NCI-H1092 treated with DMSO at 0.1 percent for 48 hours (cell line): ENCODE measurements at regions not wholly inside any gene's neighbourhood (a gene's known extent, or its start where the extent isn't known, plus 50 kb on each side); places are given as distances from the start of the nearest gene placed in this dataset.
"Not testable (repeated sequence)": the region's sequence is repeated elsewhere in the genome, so short reads cannot be mapped to it uniquely, and the experiment has no call there.

Experiments
- DNase-seq: peaks from one replicate; lab custom pipeline; 2025; lab: John Stamatoyannopoulos, UW

DNA sequence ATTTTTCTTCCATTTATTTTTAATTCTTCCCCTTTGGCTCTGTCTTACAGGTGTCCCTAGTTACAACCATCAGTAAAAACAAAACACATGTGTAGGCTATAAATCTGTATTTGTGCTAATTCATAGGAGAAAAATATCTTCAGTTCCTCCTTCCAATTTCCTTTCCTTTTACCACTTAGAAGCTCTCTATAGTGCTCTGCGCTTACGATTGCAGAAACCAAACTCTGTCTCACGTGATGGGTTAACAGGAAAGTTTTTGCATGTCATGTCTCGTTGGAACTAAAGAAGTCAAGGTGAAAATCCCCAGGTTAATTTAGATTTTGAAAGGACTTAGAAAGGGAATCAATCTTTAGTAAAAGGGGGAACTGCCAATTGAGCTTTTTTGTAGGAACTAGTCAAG is 1390.5 kb upstream of the ZEB2 start:
- no peak for DNase-seq

DNA sequence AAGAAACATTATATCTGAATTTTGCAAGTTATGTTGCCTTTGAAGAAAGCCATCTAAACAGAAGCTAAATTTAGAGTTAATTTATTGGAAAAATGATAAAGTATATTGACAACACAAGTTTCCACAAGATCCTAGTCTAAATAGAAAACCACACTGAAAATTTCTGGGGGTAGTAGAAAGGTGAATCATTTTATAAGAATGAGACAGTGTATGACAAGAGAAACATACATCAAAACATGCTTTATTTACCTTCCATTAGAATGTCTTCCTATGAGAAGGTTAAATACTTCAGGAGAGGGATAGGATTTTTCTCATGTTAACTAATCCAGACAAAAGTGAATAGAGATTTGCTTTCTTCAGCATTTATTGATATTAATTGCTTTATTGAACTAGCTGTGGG is 1389.8 kb upstream of the ZEB2 start:
- DNase-seq: no peak

DNA sequence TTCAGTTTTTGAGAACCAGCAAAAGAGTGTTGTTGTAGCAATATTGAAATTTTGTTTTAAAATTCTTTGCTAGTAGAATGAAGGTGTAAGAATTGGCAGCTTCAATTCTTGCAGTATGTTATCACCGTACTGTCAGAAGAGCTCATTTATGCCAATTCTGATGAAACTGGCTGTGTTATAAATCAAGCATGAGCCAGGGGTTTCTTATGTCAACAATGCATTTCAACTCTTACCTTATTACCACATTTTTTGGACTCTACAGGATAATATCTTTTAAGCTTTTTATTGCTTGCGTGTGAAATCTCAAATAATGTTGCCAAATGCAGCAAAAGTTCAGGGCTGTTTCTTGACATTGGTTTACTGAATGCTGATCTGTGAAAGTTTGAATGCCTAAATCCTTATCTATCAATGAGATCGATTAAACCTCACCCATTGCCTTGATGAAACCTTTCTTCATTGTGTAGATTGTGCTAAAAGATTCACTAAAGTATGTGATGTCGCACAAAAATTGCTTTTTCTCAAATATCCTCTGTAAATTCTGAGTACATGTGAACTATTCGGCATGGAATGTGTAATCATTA is 1389.3 kb upstream of the ZEB2 start:
- no peak for DNase-seq

DNA sequence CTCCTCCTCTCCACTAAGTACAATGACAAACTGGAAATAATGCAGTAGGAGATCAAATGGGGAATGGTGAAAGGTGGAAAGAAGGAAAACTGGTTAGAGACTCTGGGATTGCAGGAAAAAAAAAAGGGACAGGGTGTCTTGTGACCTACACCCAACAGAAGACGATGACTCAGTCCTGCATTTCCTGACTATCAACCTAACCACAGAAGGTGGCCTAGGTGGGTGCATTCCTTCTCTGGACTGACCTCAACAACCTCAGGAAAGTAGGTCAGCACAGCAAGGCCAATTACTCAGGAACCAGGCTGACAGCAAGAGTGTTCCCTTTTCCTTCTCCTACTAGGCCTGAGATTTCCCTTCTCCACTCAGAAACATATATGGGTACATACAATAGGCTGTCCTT is 1386.4 kb upstream of the ZEB2 start:
- no peak for DNase-seq

DNA sequence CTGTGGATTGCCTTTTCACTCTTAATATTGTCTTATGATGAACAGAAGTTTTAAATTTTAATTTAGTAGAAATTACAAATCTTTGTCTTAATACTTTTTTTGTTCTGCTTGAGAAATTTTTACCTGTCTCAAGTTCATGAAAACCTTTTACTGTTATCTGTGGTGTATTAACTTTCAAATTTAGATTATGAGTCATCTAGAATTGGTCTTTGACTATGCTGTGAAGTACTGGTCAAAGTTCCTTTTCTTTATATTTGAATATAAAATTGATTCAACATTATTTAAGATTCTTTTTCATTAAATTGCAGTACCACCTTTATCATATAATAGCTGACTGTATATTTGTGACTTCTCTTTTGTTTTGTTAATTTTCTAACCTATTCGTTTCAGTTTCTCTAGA is 1385.5 kb upstream of the ZEB2 start:
- DNase-seq: no peak

DNA sequence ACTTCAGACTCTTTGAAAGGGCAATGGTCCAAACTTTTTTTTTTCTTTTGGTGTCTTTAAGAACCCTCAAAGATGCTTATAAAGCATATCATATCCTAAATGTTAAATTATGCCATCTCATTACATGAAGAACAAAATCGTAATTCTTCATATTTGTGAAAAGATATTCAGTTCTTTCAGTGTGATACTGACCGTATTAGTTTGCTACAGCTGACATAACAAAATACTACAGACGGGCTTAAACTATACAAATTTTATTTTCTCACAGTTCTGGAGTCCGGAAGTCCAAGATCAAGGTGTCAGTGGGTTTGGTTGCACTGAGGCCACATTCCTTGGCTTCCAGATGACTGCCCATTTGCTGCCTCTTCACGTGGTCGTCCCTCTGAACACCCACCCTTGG is 1377.2 kb upstream of the ZEB2 start:
- no peak for DNase-seq

DNA sequence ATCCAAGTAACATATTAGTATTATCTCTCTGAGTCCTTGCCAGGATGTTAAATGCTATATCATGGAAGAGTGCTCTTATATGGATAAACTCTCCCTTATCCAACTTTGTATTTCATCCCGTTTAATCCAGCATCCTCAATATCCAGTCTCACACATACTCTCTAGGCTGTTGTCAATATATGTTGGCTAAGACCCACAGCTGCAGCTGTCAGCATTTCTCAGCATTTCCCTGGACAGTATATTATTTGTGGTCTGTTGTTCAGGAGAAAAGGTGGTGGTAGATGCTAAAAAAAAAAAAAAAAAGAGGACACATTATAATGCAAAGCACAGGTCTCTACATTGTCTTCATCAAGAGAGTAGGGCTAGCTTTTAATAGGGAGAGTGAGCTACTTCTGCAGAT is 1368.0 kb upstream of the ZEB2 start:
- no peak for DNase-seq

DNA sequence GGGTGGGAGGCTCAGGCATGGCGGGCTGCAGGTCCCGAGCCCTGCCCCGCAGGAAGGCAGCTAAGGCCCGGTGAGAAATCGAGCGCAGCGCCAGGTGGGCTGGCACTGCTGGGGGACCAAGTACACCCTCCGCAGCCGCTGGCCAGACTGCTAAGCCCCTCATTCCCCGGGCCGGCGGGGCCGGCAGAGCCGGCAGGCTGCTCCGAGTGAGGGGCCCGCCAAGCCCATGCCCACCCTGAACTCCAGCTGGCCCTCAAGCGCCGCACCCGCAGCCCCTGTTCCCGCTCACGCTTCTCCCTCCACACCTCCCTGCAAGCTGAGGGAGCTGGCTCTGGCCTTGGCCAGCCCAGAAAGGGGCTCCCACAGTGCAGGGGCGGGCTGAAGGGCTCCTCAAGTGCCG is 1361.1 kb upstream of the ZEB2 start:
- DNase-seq: not testable (repeated sequence)

DNA sequence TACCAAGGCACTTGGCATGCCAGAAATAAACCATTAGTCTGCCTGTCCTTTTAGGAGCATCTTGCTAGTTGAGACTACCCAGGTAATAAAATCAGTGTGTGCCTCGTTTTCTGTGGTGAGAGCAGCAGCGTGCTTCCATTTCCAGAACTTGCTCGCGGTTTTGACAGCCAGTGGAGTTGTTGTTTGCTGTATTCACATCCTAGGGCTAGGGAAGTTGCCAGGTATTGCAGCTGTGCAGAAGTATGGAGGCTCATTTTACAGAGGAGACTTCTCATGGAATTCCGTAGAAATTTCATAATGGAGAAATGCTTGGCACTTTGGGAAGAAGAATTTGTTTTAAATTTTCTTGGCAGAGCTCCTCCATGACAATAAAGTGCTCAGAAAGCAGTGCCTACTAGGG is 1355.1 kb upstream of the ZEB2 start:
- DNase-seq: no peak

DNA sequence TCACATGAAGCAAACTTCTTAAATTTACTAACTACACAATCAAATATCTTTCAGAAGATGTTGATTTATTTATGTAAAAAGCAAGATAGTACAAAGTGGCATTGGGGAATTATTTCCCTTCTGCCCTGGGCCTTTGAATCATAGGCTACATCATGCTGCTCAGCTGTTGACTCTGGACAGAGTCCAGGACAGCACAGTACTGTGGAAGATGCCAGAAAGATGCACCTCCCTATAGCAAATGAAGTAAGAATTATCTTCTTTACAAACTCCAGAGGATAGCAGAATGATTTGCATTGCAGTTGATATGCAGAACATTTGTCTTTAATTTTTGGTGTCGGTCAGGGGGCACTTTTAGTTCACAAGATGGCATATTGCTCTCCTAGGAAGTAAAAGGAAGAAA is 1354.5 kb upstream of the ZEB2 start:
- DNase-seq: no peak

DNA sequence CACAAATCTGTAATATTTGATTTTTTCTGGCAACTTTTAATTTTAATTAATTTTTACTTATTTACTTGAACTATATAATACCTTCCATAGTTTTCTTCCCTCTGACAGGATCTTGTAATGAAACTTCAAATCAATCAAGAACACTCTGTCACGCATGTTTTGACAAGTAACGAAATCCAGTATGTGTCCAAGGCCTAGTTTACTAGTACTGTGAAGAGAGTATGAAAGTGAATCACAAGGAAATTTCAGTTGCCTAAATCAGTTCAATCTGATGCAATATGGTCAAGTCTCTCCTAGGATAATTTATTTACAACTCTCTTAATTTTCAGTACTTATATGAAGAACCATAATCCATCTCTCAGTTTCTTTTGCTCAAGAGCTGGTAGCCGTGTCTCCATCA is 1344.6 kb upstream of the ZEB2 start:
- DNase-seq: no peak

DNA sequence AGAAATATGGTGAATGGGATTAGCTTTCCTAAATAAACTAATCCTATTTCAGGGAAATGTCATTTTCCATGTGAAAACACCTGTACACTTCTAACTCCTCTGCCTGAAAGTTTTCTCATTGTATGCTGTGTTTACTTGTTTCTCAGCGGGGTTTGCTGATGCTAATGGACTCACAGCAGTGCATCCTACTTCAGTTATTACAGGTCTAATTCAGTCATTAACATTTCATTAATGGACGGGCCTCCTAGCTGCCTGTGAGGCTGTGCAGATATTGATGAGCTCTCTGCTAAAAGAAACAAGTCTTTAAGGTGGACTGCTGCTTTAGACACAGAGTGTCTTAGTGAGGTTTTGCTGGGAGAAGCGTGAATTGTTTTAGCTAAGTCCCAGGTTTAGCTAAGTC is 1342.0 kb upstream of the ZEB2 start:
- no peak for DNase-seq

DNA sequence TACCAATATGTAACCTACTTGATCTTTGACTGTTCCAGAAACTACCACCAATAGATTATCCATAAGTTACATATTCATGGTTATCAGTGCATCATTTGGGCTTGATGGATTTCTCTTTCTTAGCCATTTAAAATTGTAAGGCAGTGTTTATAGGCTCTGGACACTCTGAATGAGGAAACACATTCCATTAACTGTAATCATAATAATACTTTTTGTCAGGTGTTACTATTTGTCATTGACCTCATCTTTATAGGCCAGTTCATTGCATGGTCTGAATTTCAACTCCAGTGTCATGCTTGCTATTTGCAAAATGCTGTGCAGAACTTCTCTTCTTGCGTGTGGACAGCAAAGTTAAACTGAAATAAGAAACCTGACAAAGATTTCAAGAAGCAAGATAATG is 1340.2 kb upstream of the ZEB2 start:
- no peak for DNase-seq

DNA sequence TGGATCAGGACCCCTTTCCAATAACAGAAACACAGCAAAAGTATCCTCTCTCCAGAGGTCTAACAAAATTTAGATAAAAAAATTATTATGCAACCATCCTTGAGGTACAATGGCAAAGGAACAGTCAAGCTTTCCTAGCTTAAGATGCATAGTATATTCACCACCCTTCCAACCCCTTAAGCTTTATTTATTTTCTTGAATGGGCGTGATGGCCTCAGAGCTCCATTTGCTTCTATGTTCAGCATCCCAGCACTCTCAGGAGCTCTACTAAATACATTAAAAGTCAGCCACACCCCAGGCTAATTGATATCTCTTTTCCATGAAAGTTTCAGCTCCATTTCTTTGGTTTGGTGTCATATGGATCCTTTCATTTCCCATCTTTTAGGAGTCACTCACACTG is 1335.2 kb upstream of the ZEB2 start:
- DNase-seq: no peak

DNA sequence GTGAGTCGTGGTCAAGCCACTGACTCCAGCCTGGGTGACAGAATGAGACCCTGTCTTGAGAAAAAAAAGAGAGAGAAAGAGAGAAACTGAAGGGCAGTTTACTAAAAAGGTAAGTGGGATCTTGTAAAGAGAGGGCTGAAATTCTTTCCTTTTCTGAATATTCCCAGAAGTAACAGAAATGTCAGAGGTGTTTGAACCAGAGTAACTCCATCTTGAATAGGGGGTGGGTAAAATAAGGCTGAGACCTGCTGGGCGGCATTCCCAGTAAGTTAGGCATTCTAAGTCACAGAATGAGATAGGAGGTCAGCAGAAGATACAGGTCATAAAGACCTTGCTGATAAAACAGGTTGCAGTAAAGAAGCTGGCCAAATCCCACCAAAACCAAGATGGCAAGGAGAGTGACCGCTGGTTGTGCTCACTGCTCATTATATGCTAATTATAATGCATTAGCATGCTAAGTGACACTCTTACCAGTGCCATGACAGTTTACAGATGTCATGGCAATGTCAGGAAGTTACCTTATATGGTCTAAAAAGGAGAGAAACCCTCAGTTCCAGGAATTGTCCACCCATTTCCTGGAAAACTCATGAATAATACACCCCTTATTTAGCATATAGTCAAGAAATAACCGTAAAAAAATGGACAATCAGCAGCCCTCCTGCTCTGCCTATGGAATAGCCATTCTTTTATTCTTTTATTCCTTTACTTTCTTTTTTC is 1334.3 kb upstream of the ZEB2 start:
- no peak for DNase-seq

DNA sequence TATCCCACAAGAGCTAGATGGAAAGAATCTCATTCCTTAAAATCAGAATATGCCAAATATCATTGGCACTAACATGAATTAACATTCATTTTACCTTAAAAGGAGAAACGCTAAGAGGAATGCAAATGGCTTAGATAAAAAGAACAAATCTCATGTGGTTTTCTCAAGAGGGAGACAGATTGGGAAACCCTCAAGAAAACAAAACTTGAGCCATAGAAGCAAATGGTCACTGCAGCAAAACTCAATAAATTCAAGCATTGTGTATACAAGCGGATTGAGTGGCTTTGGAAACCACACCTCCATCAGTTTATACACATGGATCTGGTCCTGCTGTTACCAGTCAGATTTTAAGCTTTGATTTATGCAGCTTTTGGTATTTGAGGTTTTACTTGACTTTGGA is 1331.8 kb upstream of the ZEB2 start:
- DNase-seq: no peak

DNA sequence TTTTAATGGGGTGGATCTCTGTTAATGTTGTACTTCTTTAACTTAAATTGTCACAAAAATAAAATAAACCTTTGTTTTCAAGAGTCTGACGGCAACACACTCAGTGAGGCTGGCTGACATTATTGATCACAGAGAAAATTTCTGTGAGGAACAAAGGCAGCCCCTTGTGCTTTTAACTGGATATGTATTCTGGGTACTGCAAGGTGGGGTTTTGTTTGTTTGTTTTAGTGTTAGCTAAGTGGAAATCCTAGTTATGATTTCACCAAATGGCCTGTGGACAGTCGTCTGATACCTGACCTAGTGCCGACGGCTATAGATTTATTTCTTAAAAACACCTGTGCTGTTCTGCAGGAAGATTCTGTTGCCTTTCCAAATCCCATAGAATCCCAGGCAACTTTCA is 1329.5 kb upstream of the ZEB2 start:
- peak; percentile 48 for DNase-seq

DNA sequence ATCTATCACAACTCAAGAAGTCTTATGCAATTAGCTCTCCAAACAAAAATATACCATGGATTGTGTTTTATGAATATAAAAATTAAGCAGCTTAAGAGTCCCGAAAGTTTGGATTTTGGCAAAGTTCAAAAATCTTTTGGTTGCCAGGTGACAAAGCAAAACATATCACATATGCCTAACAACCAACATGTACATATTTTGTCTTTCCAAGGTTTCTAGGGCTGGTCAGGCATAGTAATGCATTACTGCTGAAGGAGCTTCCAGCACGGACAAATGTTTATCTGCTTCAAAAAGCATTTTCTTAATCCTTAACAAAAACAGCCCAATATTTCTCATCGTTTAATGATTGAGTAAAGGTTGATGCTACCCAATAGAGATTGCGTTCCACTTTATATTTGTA is 1327.1 kb upstream of the ZEB2 start:
- no peak for DNase-seq

DNA sequence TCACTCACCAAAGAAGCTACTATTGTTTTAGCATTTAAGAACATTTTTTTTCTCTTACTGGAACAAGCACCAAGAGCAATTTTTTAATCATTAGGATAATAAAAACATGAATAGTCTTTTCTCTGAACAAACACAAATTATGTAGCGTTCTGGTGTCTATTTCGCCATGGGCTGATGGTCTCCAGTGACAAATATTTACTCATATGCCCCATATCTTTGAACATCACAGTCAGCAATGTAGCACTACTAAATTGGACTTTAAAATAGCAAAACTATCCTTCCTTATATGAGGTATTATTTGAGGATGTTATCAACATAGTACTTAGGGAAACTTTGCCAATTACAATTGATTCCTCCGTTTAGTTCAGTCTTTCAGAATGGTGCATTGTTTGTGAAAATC is 1326.0 kb upstream of the ZEB2 start:
- DNase-seq: peak; percentile 68

DNA sequence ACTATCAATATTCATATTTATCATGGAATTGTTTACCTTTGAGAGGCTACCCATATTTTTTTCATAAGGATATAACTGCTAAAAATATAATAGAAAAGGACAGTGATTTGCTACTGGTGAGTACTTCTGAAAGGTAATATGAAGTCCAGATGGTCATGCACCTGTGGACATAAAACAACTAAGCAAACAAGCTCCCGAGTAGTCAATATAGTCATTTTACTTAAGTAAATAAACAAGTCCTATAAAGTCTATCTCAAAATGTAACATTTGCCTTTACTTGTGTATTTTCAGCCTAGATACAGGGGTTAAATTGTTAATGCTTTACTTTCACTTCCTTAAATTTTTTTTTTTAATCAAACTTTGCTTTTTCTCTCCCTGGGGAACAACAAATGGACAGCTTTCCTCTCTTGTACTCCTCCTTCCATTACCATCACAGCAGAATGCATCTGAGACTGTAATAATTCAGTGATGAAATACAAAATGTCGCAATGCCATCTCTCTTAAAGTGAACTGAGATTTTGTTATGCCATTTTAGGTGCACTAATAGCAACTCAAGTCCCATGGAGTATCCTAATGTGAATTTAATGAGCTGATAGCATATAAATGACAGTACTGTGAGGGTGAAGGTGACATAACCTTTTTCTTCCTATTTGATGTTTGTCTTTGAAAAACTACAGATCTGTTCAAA is 1325.4 kb upstream of the ZEB2 start:
- peak; percentile 94 for DNase-seq

DNA sequence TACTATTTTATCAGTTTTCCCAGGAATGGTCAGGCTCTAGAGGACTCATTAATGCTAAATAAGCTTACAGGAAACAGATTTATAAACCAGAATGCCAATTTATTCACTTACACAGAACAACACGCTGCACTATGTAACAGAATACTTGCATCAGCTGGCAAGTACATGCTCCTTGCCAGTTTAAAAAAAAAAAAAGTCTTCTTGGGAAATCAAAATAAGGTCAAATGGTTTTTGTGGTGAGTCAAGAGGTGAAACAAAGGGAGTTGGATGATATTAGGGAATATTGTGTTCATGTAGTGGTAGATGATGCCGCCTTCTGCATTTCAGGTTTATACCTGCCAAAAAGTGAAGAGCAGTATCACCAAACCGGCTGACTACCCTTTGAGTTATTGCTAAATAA is 1322.1 kb upstream of the ZEB2 start:
- DNase-seq: no peak

DNA sequence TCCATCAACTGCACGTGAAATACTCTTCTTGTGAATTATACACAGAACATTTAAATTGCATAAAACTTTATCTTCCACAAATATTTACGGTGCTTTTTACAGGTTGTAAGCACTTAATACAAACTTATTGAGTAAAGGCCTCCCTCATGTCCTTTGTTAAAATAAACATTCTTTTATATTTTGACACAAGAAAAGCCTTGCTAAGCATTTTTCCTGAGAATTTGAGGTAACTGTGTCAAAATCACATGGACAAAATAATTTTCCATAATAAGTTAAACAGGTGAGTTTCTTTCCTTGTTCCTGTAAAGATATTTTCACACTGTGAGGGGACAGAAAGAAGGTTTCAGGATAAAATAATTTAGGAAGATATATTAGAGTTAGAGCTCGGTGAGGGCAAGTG is 1317.1 kb upstream of the ZEB2 start:
- DNase-seq: no peak

DNA sequence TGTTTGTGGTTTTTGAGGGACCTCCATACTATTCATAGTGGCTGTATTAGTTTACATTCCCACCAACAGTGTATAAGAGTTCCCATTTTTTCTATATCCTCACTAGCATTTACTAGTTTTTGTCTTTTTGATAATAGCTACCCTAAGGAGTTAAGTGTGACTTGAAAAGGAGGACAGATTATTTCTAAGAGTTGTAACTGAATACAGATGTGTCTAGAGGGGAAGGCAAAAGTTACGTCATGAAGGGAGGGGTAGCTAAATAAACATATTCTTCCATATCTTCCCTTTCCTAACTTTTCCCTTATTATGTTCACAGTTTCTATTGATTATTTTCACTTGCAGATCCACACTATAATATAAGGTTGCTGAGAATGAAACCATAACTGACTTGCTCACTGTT is 1315.7 kb upstream of the ZEB2 start:
- DNase-seq: no peak

DNA sequence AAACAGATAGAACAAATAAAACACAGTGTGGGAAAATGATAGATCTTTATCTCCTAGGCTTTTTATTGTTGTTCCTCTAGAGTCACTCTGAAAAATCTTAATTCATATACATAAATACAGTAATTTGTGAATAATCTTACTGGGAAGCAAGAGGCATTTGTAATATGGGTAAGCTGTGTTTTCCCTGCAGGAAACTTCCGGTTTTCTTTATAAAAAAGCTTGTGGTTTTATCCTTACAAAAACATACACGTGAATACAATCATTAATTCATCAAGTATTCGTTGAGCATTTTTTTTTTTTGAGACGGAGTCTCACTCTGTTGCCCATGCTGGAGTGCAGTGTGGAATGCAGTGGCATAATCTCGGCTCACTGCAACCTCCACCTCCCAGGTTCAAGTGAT is 1312.8 kb upstream of the ZEB2 start:
- no peak for DNase-seq
